ENCODE measurements at regions not wholly inside any gene's neighbourhood (a gene's known extent, or its start where the extent isn't known, plus 50 kb on each side); places are given as distances from the start of the nearest gene placed in this dataset.

DNA sequence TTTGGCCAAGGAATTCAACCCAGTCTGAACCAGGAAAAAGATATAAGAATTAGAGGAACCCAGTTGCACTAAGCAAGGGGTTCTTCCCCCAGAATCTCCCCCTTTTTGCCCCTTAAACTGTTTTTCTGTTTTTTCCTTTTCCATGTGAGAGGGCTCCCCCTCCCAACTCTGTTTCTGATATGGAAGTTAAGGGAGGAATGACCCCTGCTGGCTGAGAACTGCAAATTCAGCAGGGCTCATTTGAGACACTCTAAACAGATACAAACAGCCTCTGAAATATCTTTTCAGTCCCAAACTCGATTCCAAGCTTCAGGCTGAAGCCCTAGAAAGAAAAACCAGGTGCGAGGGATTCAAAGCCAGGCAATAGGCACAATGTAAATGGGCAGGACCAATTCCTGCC lies 132.7 kb downstream of the SLC41A2 start:
- TF ChIP-seq EZH2phosphoT487 (IDR thresholded peaks at IDR 0.05; ENCODE audit: insufficient read depth, low read depth) (no peak), EZH2 (IDR thresholded peaks at IDR 0.05; ENCODE audit: insufficient read depth, poor library complexity, severe bottlenecking) (no peak)
- no peaks in the 10 kb centered on the region for H3K27me3 ChIP-seq (replicated peaks; ENCODE audit: insufficient read depth)
- H3K4me1 ChIP-seq (ENCODE audit: insufficient read depth), result no peaks in the 10 kb centered on the region
- no peaks in the 10 kb centered on the region for H3F3A ChIP-seq (ENCODE audit: insufficient read depth)
- no peaks in the 10 kb centered on the region for H3K36me3 ChIP-seq (ENCODE audit: low read depth)
- 86 to 87% methylated on average over 2 of the region's 2 CpGs for WGBS, 2 experiments (ENCODE audit: low coverage in 1 of 2, low lambda C conversion rate in 2 of 2, missing lambda C conversion rate in 2 of 2)
- H3K79me2 ChIP-seq (ENCODE audit: insufficient read depth), result no peaks in the 10 kb centered on the region
- no peak overlapping the region for H3K9ac ChIP-seq
- H3K27ac ChIP-seq, result no peak overlapping the region
- no peaks in the 10 kb centered on the region for H3K9me2 ChIP-seq (ENCODE audit: insufficient read depth)
- no peak overlapping the region for H3K4me3 ChIP-seq
- no peak overlapping the region for H2AFZ ChIP-seq
- H3K4me2 ChIP-seq (ENCODE audit: unreplicated experiment), result no peak overlapping the region
- in situ Hi-C loops (cut with MboI), result no loop called here
- no peaks in the 10 kb centered on the region for H4K20me1 ChIP-seq (ENCODE audit: insufficient read depth)
- H3K9me3 ChIP-seq (ENCODE audit: low read depth), result no peaks in the 10 kb centered on the region
- peak; percentile 10 for DNase-seq

GRCh38 chr12:104823985-104824461 lies 134.1 kb downstream of the SLC41A2 start:
- Histone ChIP-seq H2AFZ (no peak overlapping the region), H3F3A (ENCODE audit: insufficient read depth) (no peaks in the 10 kb centered on the region), H3K79me2 (ENCODE audit: insufficient read depth) (no peaks in the 10 kb centered on the region), H3K9me3 (ENCODE audit: low read depth) (no peaks in the 10 kb centered on the region), H3K9ac (no peak overlapping the region), H3K27ac (no peak overlapping the region), H3K36me3 (ENCODE audit: low read depth) (no peaks in the 10 kb centered on the region; the same call in 1 of the 2 replicates), H3K9me2 (ENCODE audit: insufficient read depth) (no peaks in the 10 kb centered on the region), H3K4me3 (no peak overlapping the region), H3K4me1 (ENCODE audit: insufficient read depth) (no peaks in the 10 kb centered on the region), H3K4me2 (ENCODE audit: unreplicated experiment) (no peak overlapping the region), H3K27me3 (replicated peaks; ENCODE audit: insufficient read depth) (no peaks in the 10 kb centered on the region), H4K20me1 (ENCODE audit: insufficient read depth) (no peaks in the 10 kb centered on the region)
- DNase-seq, result no peak
- in situ Hi-C loops (cut with MboI), result no loop called here
- WGBS, 2 experiments (ENCODE audit: low coverage in 1 of 2, low lambda C conversion rate in 2 of 2, missing lambda C conversion rate in 2 of 2), result 70 to 78% methylated on average over 10 of the region's 10 CpGs
- no peak for TF ChIP-seq EZH2phosphoT487 (IDR thresholded peaks at IDR 0.05; ENCODE audit: insufficient read depth, low read depth)
- no peak for TF ChIP-seq EZH2 (IDR thresholded peaks at IDR 0.05; ENCODE audit: insufficient read depth, poor library complexity, severe bottlenecking)

DNA sequence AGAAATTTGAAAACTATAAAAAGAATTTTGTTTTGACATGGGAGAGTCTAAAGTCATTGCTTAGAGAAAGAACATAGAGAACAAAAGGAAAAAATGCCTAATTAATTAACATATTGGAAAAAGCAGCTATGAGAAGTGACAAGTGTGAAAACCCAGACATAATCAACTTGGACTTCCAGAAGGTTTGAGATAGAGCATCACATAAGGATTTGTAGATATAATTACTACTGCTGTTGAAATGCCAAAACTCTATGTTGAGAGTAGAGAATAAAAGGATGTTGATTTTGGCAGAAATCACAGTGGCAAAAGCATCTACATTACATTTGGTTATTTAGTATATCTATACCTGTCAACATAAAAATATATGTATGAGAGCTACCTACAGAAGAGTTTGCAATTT lies 135.1 kb downstream of the SLC41A2 start:
- in situ Hi-C loops (cut with MboI), result no loop called here
- Histone ChIP-seq H3K4me1 (ENCODE audit: insufficient read depth) (no peaks in the 10 kb centered on the region), H2AFZ (no peak overlapping the region), H3K9me3 (ENCODE audit: low read depth) (no peaks in the 10 kb centered on the region), H3F3A (ENCODE audit: insufficient read depth) (no peaks in the 10 kb centered on the region), H3K9me2 (ENCODE audit: insufficient read depth) (no peaks in the 10 kb centered on the region), H3K79me2 (ENCODE audit: insufficient read depth) (no peaks in the 10 kb centered on the region), H3K4me2 (ENCODE audit: unreplicated experiment) (no peak overlapping the region), H3K4me3 (no peak overlapping the region), H3K27me3 (replicated peaks; ENCODE audit: insufficient read depth) (no peaks in the 10 kb centered on the region), H3K36me3 (ENCODE audit: low read depth) (no peaks in the 10 kb centered on the region; the same call in 1 of the 2 replicates), H3K27ac (no peak overlapping the region), H3K9ac (no peak overlapping the region), H4K20me1 (ENCODE audit: insufficient read depth) (no peaks in the 10 kb centered on the region)
- TF ChIP-seq EZH2 (IDR thresholded peaks at IDR 0.05; ENCODE audit: insufficient read depth, poor library complexity, severe bottlenecking), result no peak
- no peak for TF ChIP-seq EZH2phosphoT487 (IDR thresholded peaks at IDR 0.05; ENCODE audit: insufficient read depth, low read depth)
- no peak for DNase-seq

DNA sequence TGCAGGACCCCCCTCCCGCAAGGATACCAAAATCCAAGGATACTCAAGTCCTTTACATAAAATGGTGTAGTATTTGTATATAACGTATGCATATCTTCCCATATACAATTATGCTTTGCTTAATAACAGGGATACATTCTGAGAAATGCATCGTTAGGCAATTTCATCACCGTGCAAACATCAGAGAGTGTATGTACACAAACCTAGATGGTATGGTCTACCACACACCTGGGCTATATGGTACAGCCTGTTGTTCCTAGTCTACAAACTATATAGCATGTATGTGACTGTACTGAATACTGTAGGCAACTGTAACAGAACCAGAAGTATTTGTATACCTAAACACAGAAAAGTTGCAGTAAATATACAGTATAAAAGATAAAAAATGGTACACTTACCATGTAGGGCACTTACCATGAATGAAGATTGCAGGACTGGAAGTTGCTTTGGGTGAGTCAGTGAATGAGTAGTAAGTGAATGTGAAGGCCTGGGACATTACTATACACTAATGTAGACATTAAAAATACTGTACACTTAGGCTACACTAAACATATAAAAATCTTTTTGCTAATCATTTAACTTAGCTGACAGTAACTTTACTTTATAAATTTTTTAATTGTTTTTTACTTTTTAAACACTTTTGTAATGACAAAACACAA lies 141.1 kb downstream of the SLC41A2 start:
- Histone ChIP-seq H3K27me3 (replicated peaks; ENCODE audit: insufficient read depth) (no peaks in the 10 kb centered on the region), H3K27ac (no peak overlapping the region), H3K79me2 (ENCODE audit: insufficient read depth) (no peaks in the 10 kb centered on the region), H3K4me3 (no peak overlapping the region), H3K9me3 (ENCODE audit: low read depth) (no peaks in the 10 kb centered on the region), H3K4me2 (ENCODE audit: unreplicated experiment) (no peak overlapping the region), H3K9ac (no peak overlapping the region), H4K20me1 (ENCODE audit: insufficient read depth) (no peaks in the 10 kb centered on the region), H3K9me2 (ENCODE audit: insufficient read depth) (no peaks in the 10 kb centered on the region), H2AFZ (no peak overlapping the region), H3K4me1 (ENCODE audit: insufficient read depth) (no peaks in the 10 kb centered on the region), H3K36me3 (ENCODE audit: low read depth) (no peaks in the 10 kb centered on the region; the same call in 1 of the 2 replicates), H3F3A (ENCODE audit: insufficient read depth) (no peaks in the 10 kb centered on the region)
- TF ChIP-seq EZH2phosphoT487 (IDR thresholded peaks at IDR 0.05; ENCODE audit: insufficient read depth, low read depth) (no peak), EZH2 (IDR thresholded peaks at IDR 0.05; ENCODE audit: insufficient read depth, poor library complexity, severe bottlenecking) (no peak)
- in situ Hi-C loops (cut with MboI), result no loop called here
- peak; percentile 36 for DNase-seq
- 94 to 97% methylated on average over 4 of the region's 4 CpGs for WGBS, 2 experiments (ENCODE audit: low coverage in 1 of 2, low lambda C conversion rate in 2 of 2, missing lambda C conversion rate in 2 of 2)

All from GM23248 (cell line).